ENCODE measurements at regions not wholly inside any gene's neighbourhood (a gene's known extent, or its start where the extent isn't known, plus 50 kb on each side); places are given as distances from the start of the nearest gene placed in this dataset.
"Not testable (repeated sequence)": the region's sequence is repeated elsewhere in the genome, so short reads cannot be mapped to it uniquely, and the experiment has no call there.

DNA sequence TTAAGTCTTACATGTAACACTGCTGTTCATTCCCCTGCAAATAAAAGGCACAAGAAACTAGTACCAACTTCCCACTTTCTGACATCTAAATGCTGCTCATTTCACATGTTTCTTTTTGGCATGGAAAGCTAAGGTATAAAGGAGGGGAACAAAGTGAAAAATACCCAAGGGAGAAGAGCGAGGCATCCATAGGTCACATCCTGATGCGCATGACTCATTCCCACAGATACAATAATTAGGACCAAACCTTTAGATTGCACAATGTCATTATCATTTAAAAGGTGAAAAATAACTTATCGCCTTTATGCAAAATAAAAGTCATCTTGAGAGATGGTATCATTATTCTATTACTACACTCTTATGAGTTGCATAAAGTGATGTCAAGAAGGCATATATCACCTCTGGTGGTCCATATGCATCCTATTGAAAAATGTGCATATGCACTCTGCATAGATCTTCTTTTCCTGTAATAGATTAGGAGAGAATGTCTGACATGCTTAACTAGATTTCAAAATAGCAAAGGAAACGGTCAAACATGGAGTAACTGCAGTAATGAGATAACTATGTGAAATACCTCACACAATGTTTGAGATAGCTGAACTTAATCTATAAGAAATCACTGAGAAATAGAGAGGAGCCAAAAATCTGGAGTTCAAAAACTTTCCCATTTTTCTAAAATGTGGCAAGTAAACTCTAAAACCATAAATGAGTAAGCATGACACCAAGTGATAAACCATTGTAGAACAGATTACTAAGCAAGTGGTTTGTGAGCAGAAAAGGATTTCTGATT lies 382.5 kb upstream of the TMTC1 start (continued):
- no peak for TF ChIP-seq ZNF112 (tag by site-specific recombination; IDR thresholded peaks at IDR 0.05)
- TF ChIP-seq ZNF549 (tag by site-specific recombination; IDR thresholded peaks at IDR 0.05), result no peak
- no peak for TF ChIP-seq TCF7L2 (IDR thresholded peaks at IDR 0.05; ENCODE audit: borderline replicate concordance, low read depth, low read length)
- no peak for TF ChIP-seq ZNF157 (tag by site-specific recombination; IDR thresholded peaks at IDR 0.05)
- no peak for TF ChIP-seq ZNF624 (tag by site-specific recombination; IDR thresholded peaks at IDR 0.05)
- TF ChIP-seq ZNF658 (tag by site-specific recombination; IDR thresholded peaks at IDR 0.05), result no peak

DNA sequence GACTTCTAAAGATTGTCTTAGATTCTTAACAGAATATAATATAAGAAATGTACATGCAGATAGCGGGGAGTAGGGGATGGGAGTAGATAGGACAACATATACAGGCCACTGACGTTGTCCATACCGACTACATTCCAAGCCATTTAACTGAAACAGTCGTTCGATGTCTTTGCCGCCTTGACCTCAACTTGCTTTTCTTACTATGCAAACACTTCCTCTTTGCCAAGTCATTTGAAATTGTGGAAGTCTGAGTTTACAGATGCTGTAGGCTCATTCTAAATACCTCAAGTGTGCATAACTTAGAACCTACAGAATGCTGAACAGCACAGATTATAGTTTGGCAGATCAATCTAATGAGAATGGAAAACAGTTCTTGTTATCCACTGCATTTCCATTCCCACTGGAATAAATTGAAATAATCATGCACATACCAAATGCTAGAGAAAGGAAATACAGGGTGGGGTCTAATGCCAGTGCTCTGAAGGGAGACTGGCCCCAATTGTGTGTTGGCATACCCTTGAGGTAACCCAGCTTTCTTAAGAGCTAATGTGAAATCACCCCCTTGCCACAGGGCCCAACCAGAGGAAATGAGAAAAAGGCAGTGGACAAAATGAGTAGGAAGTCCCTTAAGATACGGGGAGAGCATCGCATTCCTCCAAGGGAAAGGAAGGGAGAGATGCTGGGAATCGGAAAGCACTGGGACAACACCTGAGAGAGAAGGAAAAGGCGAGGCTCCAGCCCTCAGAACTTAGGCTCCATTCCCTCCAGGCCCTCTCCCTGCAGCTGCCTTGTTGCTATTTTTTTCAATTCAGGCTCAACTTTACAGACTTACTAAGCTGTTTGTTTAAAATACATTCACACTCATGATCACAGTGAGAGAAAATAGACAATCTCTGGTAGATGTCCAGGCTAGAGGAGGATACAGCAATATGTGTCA lies 380.9 kb upstream of the TMTC1 start:
- no peaks in the 10 kb centered on the region for H3K36me3 ChIP-seq (ENCODE audit: control insufficient read depth in 2 of 2, insufficient read depth in 1 of 2, low read length in 2 of 2)
- H3K4me1 ChIP-seq (ENCODE audit: control insufficient read depth, insufficient read depth, low read length), result no peaks in the 10 kb centered on the region
- no peak overlapping the region for H3K4me3 ChIP-seq (ENCODE audit: low read depth, low read length)
- H3K27ac ChIP-seq (ENCODE audit: extremely low read depth, low read depth, low read length), result no peak overlapping the region
- CTCF ChIA-PET, result no interaction called here
- H3K9me3 ChIP-seq (ENCODE audit: control insufficient read depth, insufficient read depth, low read depth, low read length), result no peaks in the 10 kb centered on the region
- TF ChIP-seq ZNF558 (tag by site-specific recombination; IDR thresholded peaks at IDR 0.05) (no peak), SP3 (tag by site-specific recombination; IDR thresholded peaks at IDR 0.05) (no peak), ZNF830 (tag by site-specific recombination; IDR thresholded peaks at IDR 0.05; ENCODE audit: low read depth) (no peak), ZNF10 (tag by site-specific recombination; IDR thresholded peaks at IDR 0.05) (no peak), TRIM28 (IDR thresholded peaks at IDR 0.05; ENCODE audit: borderline replicate concordance, low read length) (no peak), ZNF701 (tag by site-specific recombination; IDR thresholded peaks at IDR 0.05) (no peak), ZSCAN30 (tag by site-specific recombination; IDR thresholded peaks at IDR 0.05) (no peak), HOXD13 (CRISPR knock-in tag; IDR thresholded peaks at IDR 0.05; ENCODE audit: borderline replicate concordance) (no peak), OSR2 (tag by site-specific recombination; IDR thresholded peaks at IDR 0.05) (no peak), SETDB1 (IDR thresholded peaks at IDR 0.05; ENCODE audit: insufficient read length, low read length) (no peak)
- TF ChIP-seq, protein P1, sequence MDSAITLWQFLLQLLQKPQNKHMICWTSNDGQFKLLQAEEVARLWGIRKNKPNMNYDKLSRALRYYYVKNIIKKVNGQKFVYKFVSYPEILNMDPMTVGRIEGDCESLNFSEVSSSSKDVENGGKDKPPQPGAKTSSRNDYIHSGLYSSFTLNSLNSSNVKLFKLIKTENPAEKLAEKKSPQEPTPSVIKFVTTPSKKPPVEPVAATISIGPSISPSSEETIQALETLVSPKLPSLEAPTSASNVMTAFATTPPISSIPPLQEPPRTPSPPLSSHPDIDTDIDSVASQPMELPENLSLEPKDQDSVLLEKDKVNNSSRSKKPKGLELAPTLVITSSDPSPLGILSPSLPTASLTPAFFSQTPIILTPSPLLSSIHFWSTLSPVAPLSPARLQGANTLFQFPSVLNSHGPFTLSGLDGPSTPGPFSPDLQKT (IDR thresholded peaks at IDR 0.05; ENCODE audit: borderline replicate concordance, low read depth, low read length), result no peak
- TF ChIP-seq, protein P2, sequence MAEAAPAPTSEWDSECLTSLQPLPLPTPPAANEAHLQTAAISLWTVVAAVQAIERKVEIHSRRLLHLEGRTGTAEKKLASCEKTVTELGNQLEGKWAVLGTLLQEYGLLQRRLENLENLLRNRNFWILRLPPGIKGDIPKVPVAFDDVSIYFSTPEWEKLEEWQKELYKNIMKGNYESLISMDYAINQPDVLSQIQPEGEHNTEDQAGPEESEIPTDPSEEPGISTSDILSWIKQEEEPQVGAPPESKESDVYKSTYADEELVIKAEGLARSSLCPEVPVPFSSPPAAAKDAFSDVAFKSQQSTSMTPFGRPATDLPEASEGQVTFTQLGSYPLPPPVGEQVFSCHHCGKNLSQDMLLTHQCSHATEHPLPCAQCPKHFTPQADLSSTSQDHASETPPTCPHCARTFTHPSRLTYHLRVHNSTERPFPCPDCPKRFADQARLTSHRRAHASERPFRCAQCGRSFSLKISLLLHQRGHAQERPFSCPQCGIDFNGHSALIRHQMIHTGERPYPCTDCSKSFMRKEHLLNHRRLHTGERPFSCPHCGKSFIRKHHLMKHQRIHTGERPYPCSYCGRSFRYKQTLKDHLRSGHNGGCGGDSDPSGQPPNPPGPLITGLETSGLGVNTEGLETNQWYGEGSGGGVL (tag by site-specific recombination; IDR thresholded peaks at IDR 0.05), result no peak
- TF ChIP-seq, protein P3, sequence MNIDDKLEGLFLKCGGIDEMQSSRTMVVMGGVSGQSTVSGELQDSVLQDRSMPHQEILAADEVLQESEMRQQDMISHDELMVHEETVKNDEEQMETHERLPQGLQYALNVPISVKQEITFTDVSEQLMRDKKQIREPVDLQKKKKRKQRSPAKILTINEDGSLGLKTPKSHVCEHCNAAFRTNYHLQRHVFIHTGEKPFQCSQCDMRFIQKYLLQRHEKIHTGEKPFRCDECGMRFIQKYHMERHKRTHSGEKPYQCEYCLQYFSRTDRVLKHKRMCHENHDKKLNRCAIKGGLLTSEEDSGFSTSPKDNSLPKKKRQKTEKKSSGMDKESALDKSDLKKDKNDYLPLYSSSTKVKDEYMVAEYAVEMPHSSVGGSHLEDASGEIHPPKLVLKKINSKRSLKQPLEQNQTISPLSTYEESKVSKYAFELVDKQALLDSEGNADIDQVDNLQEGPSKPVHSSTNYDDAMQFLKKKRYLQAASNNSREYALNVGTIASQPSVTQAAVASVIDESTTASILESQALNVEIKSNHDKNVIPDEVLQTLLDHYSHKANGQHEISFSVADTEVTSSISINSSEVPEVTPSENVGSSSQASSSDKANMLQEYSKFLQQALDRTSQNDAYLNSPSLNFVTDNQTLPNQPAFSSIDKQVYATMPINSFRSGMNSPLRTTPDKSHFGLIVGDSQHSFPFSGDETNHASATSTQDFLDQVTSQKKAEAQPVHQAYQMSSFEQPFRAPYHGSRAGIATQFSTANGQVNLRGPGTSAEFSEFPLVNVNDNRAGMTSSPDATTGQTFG (tag by site-specific recombination; IDR thresholded peaks at IDR 0.05; ENCODE audit: borderline replicate concordance), result no peak
- TF ChIP-seq, protein P4, sequence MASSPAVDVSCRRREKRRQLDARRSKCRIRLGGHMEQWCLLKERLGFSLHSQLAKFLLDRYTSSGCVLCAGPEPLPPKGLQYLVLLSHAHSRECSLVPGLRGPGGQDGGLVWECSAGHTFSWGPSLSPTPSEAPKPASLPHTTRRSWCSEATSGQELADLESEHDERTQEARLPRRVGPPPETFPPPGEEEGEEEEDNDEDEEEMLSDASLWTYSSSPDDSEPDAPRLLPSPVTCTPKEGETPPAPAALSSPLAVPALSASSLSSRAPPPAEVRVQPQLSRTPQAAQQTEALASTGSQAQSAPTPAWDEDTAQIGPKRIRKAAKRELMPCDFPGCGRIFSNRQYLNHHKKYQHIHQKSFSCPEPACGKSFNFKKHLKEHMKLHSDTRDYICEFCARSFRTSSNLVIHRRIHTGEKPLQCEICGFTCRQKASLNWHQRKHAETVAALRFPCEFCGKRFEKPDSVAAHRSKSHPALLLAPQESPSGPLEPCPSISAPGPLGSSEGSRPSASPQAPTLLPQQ (tag by site-specific recombination; IDR thresholded peaks at IDR 0.05), result no peak
- POLR2A ChIA-PET, result no interaction called here

DNA sequence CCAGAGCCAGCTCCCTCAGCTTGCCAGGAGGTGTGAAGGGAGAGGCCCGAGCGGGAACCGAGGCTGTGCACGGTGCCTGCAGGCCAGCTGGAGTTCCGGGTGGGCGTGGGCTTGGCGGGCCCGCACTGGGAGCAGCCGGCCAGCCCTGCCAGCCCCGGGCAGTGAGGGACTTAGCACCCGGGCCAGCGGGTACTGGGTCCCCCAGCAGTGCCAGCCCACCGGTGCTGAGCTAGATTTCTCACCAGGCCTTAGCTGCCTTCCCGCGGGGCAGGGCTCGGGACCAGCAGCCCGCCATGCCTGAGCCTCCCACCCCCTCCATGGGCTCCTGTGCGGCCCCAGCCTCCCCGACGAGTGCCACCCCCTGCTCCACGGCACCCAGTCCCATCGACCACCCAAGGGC lies 373.1 kb upstream of the TMTC1 start:
- H3K9me3 ChIP-seq (ENCODE audit: control insufficient read depth, insufficient read depth, low read depth, low read length); H3K4me1 ChIP-seq (ENCODE audit: control insufficient read depth, insufficient read depth, low read length); H3K27ac ChIP-seq (ENCODE audit: extremely low read depth, low read depth, low read length); POLR2A ChIA-PET; H3K4me3 ChIP-seq (ENCODE audit: low read depth, low read length); H3K36me3 ChIP-seq (ENCODE audit: control insufficient read depth in 2 of 2, insufficient read depth in 1 of 2, low read length in 2 of 2): not testable (repeated sequence)
- CTCF ChIA-PET, result interaction anchor here (0.6 kb wide), 1 partner anchor 12 kb away, joined by 3 read pairs; no protein-coding TSS in a partner anchor

All from HEK293 (cell line).